Stimulated activated naive CD8-positive, alpha-beta T cell treated with anti-CD3 and anti-CD28 coated beads, Interleukin-15, Interleukin-2, amounts not matched to agents 100 U/mL and 50 U/mL, for 24 hours (primary cell): ENCODE measurements at regions not wholly inside any gene's neighbourhood (a gene's known extent, or its start where the extent isn't known, plus 50 kb on each side); places are given as distances from the start of the nearest gene placed in this dataset.
"Not testable (repeated sequence)": the region's sequence is repeated elsewhere in the genome, so short reads cannot be mapped to it uniquely, and the experiment has no call there.

Experiments used
- ATAC-seq: fragments of 150-1000 bp; cut with Tn5 transposase; one replicate; pipeline ENCODE4 v1.10.0; 2021
- DNase-seq: peaks from one replicate; pipeline ENCODE4 v3.0.0; 2021

- not testable (repeated sequence) for DNase-seq, ATAC-seq
These were observed 54.7 kb upstream of the NBPF15 start for GRCh38 chr1:144516172-144516571.

GRCh38 chr1:144516906-144517305 is 55.4 kb upstream of the NBPF15 start:
- not testable (repeated sequence) for DNase-seq, ATAC-seq

- not testable (repeated sequence) for ATAC-seq, DNase-seq
These were observed 57.0 kb upstream of the NBPF15 start for GRCh38 chr1:144518439-144518838.

- DNase-seq, ATAC-seq: not testable (repeated sequence)
These were observed 58.2 kb upstream of the NBPF15 start for GRCh38 chr1:144519528-144520189.

- ATAC-seq (peak; percentile 93), DNase-seq (peak; percentile 62)
These were observed 62.4 kb upstream of the NBPF15 start for GRCh38 chr1:144523661-144524407.

GRCh38 chr1:144532156-144532607 is 60.5 kb upstream of the PPIAL4F start:
- peak; percentile 73 for ATAC-seq
- not testable (repeated sequence) for DNase-seq

GRCh38 chr1:144533480-144533879 is 59.2 kb upstream of the PPIAL4F start:
- DNase-seq, ATAC-seq: not testable (repeated sequence)

GRCh38 chr1:144534286-144534685 is 58.4 kb upstream of the PPIAL4F start:
- ATAC-seq, DNase-seq: not testable (repeated sequence)

- DNase-seq, ATAC-seq: not testable (repeated sequence)
These were observed 56.0 kb upstream of the PPIAL4F start for GRCh38 chr1:144536677-144537076.

- ATAC-seq, DNase-seq: not testable (repeated sequence)
These were observed 55.5 kb upstream of the PPIAL4F start for GRCh38 chr1:144537234-144537633.

- DNase-seq, ATAC-seq: not testable (repeated sequence)
These were observed 54.0 kb upstream of the PPIAL4F start for GRCh38 chr1:144538736-144539135.

- DNase-seq, ATAC-seq: not testable (repeated sequence)
These were observed 53.3 kb upstream of the PPIAL4F start for GRCh38 chr1:144539191-144539960.
